Heart left ventricle (tissue), 13 donors: ENCODE measurements at regions not wholly inside any gene's neighbourhood (a gene's known extent, or its start where the extent isn't known, plus 50 kb on each side); places are given as distances from the start of the nearest gene placed in this dataset.

Experiments
- CTCF ChIP-seq, 12 donors: fragments of 200-600 bp; sonication (generic) in 4 of 12; IDR thresholded peaks; one replicate each; pipeline versions ENCODE4 v1.5.0 to v1.8.0; 2018 to 2022; ENCODE audit warnings: antibody characterized with exemption in 12 of 12, mild to moderate bottlenecking in 5 of 12
- POLR2A ChIP-seq, 2 donors: fragments of 450-650 bp; IDR thresholded peaks; one replicate each; pipeline ENCODE4 v1.6.1; 2017; ENCODE audit warnings: antibody characterized with exemption in 2 of 2, mild to moderate bottlenecking in 2 of 2, moderate library complexity in 2 of 2
- donor health status: ischemic (EF 13 %, LVEDD 7.1; RV severe dilation, severe dysfunction).
- donor health status: DM: no; HTN: yes; CAD: no.
- donor health status: DM: no; HTN: no; CAD: no.
- donor health status: ischemic (EF 25% LVEDD 6.9; RV normal size, moderate dysfunction).
- donor health status: ischemic (EF 25% LVEDD 5.7; RV mildly dilated, moderate dysfunction).
- donor health status: ischemic (EF 35%, LVEDD 5.7; RV mildly dilated, moderate dysfunction).
- donor health status: nonischemic (EF 11% LVEDD 7.7; RV severe dilation, severe dysfunction).
- donor health status: DM: yes; HTN: yes; CAD: no.
- donor health status: PGD.
- donor health status: ischemic (EF 29% LVEDD 5.4; RV normal size, mild dysfunction).
- donor health status: nonischemic (EF 23%, LVEDD 6.1; RV moderate dilation, normal function).

- TF ChIP-seq POLR2A (IDR thresholded peaks at IDR 0.05) (no peak), CTCF (IDR thresholded peaks at IDR 0.05) (no peak)
Observed at GRCh38 chr5:168093200-168093910, 198.1 kb upstream of the WWC1 start.
